Peyer's patch (tissue), 4 donors: ENCODE measurements at regions not wholly inside any gene's neighbourhood (a gene's known extent, or its start where the extent isn't known, plus 50 kb on each side); places are given as distances from the start of the nearest gene placed in this dataset.

Experiments
- DNase-seq, 3 donors: peaks; one replicate each; pipeline ENCODE4 v3.0.0-alpha.2; 2017 to 2019
- H3K27ac ChIP-seq, 4 donors: fragments of 200-600 bp; sonication (generic); one replicate each; pipeline ENCODE4 v1.5.1; 2016 to 2019
- H3K27me3 ChIP-seq, 2 donors: fragments of 200-600 bp; sonication (generic); one replicate each; pipeline ENCODE4 v1.5.1; 2019
- H3K36me3 ChIP-seq, 3 donors: fragments of 200-600 bp; sonication (generic); one replicate each; pipeline ENCODE4 v1.5.1; 2016 to 2019
- H3K4me1 ChIP-seq, 4 donors: fragments of 200-600 bp; sonication (generic); one replicate each; pipeline ENCODE4 v1.5.1; 2016 to 2019
- H3K4me3 ChIP-seq, 4 donors: fragments of 200-600 bp; sonication (generic); 1 replicate in 3 of 4; 2 replicates in 1 of 4; pipeline ENCODE4 v1.5.1; 2016 to 2019; ENCODE audit warnings: mild to moderate bottlenecking in 1 of 4
- H3K9me3 ChIP-seq, 4 donors: fragments of 200-600 bp; sonication (generic); one replicate each; pipeline ENCODE4 v1.5.1; 2016 to 2019; ENCODE audit warnings: mild to moderate bottlenecking in 1 of 4
- CTCF ChIP-seq, 6 experiments: fragments of 450-650 bp in 4 of 6; fragments of 200-600 bp in 2 of 6; sonication (generic) in 1 of 6; IDR thresholded peaks; one replicate each; pipeline ENCODE4 v1.5.1; 2017 to 2019; ENCODE audit warnings: antibody characterized with exemption in 6 of 6, mild to moderate bottlenecking in 3 of 6, moderate library complexity in 1 of 6
- POLR2A ChIP-seq, 2 donors: fragments of 450-650 bp; IDR thresholded peaks; one replicate each; pipeline ENCODE4 v1.5.1; 2017; ENCODE audit warnings: antibody characterized with exemption in 2 of 2, mild to moderate bottlenecking in 2 of 2, moderate library complexity in 2 of 2

GRCh38 chr14:22337521-22337920, 251.5 kb downstream of the DAD1 start:
- no peak for TF ChIP-seq POLR2A (IDR thresholded peaks at IDR 0.05)
- TF ChIP-seq CTCF (IDR thresholded peaks at IDR 0.05) = no peak
- peak overlapping the region in 2 of 4 donors; percentile 1 to 5 for H3K27ac ChIP-seq
- H3K36me3 ChIP-seq = no peaks in the 10 kb centered on the region
- H3K27me3 ChIP-seq = no peaks in the 10 kb centered on the region
- H3K4me1 ChIP-seq = peaks cover 0 to 17% (median 0%) of the 10 kb centered on the region in 4 donors
- no peaks in the 10 kb centered on the region for H3K9me3 ChIP-seq
- DNase-seq = no peak
- H3K4me3 ChIP-seq = no peak overlapping the region

GRCh38 chr14:22336031-22336430, 253.0 kb downstream of the DAD1 start:
- no peaks in the 10 kb centered on the region for H3K27me3 ChIP-seq
- no peaks in the 10 kb centered on the region for H3K9me3 ChIP-seq
- TF ChIP-seq POLR2A (IDR thresholded peaks at IDR 0.05) = no peak
- TF ChIP-seq CTCF (IDR thresholded peaks at IDR 0.05) = no peak
- no peak overlapping the region for H3K27ac ChIP-seq
- no peak overlapping the region for H3K4me3 ChIP-seq
- no peaks in the 10 kb centered on the region for H3K36me3 ChIP-seq
- DNase-seq = no peak
- H3K4me1 ChIP-seq = peaks cover 0 to 17% (median 0%) of the 10 kb centered on the region in 4 donors

- peaks cover 0 to 17% (median 0%) of the 10 kb centered on the region in 4 donors for H3K4me1 ChIP-seq
- TF ChIP-seq CTCF (IDR thresholded peaks at IDR 0.05) (no peak), POLR2A (IDR thresholded peaks at IDR 0.05) (no peak)
- no peaks in the 10 kb centered on the region for H3K27me3 ChIP-seq
- H3K4me3 ChIP-seq = no peak overlapping the region
- no peaks in the 10 kb centered on the region for H3K36me3 ChIP-seq
- H3K9me3 ChIP-seq = peaks cover 0 to under 1% (median 0%) of the 10 kb centered on the region in 4 donors
- peak overlapping the region in 1 of 4 donors; percentile 30 for H3K27ac ChIP-seq
- DNase-seq = no peak
Measured at GRCh38 chr14:22334627-22335026, 254.4 kb downstream of the DAD1 start.

- Histone ChIP-seq H3K9me3 (peaks cover 0 to 4% (median 0%) of the 10 kb centered on the region in 4 donors), H3K27ac (no peak overlapping the region), H3K27me3 (no peaks in the 10 kb centered on the region), H3K4me1 (peaks cover 0 to 17% (median 0%) of the 10 kb centered on the region in 4 donors), H3K36me3 (no peaks in the 10 kb centered on the region), H3K4me3 (no peak overlapping the region)
- DNase-seq = no peak
- no peak for TF ChIP-seq CTCF (IDR thresholded peaks at IDR 0.05)
- TF ChIP-seq POLR2A (IDR thresholded peaks at IDR 0.05) = no peak
Measured at GRCh38 chr14:22334275-22334577, 254.8 kb downstream of the DAD1 start.

- no peak for TF ChIP-seq CTCF (IDR thresholded peaks at IDR 0.05)
- DNase-seq = peak in 1 of 3 donors; percentile 73
- H3K27ac ChIP-seq = no peak overlapping the region
Measured at GRCh38 chr14:22333422-22334274, 255.4 kb downstream of the DAD1 start.

More at GRCh38 chr14:22333422-22334274, 255.4 kb downstream of the DAD1 start:
- Histone ChIP-seq H3K4me3 (no peak overlapping the region), H3K4me1 (peaks cover 0 to 17% (median 0%) of the 10 kb centered on the region in 4 donors), H3K36me3 (no peaks in the 10 kb centered on the region), H3K27me3 (no peaks in the 10 kb centered on the region), H3K9me3 (peaks cover 0 to 4% (median 0%) of the 10 kb centered on the region in 4 donors)
